ENCODE measurements at regions not wholly inside any gene's neighbourhood (a gene's known extent, or its start where the extent isn't known, plus 50 kb on each side); places are given as distances from the start of the nearest gene placed in this dataset.

GRCh38 chr1:90856463-90857007, 139.4 kb upstream of the BARHL2 start:
- H2BK5ac ChIP-seq (ENCODE audit: low read depth, low read length): no peak overlapping the region
- H2BK20ac ChIP-seq (ENCODE audit: low read length): no peak overlapping the region
- no peak overlapping the region for H3K4me2 ChIP-seq (ENCODE audit: insufficient read depth in 1 of 2, low read depth in 2 of 2, low read length in 2 of 2)
- FAIRE-seq: peak; percentile 48
- CTCF ChIA-PET (ENCODE audit: partially characterized antibody): interaction anchor here (0.6 to 11.2 kb wide), 4 partner anchors 96 to 309 kb away, joined by 3 to 139 read pairs (median 4); no protein-coding TSS in a partner anchor
- no peaks in the 10 kb centered on the region for H3K9me3 ChIP-seq (ENCODE audit: insufficient read depth in 2 of 2, low read depth in 1 of 2, low read length in 1 of 2)
- peaks cover 4% of the 10 kb centered on the region for H3K23me2 ChIP-seq (ENCODE audit: low read depth, low read length)
- H3K18ac ChIP-seq (ENCODE audit: extremely low read depth, low read length): no peak overlapping the region
- H3K36me3 ChIP-seq (ENCODE audit: control insufficient read depth in 2 of 4, insufficient read depth in 4 of 4, low read length in 3 of 4): no peaks in the 10 kb centered on the region
- H2AFZ ChIP-seq (ENCODE audit: low read length): no peak overlapping the region
- no peak overlapping the region for H2BK15ac ChIP-seq (ENCODE audit: low read length)
- H3K4me3 ChIP-seq (ENCODE audit: extremely low read depth in 1 of 4, insufficient read depth in 2 of 4, low read depth in 3 of 4, low read length in 4 of 4): no peak overlapping the region
- peaks cover 4 to 9% (median 7%) of the 10 kb centered on the region in 4 experiments for H3K27me3 ChIP-seq (replicated peaks in 1 of 4; ENCODE audit: control insufficient read depth in 3 of 4, extremely low read depth in 1 of 4, insufficient read depth in 3 of 4, low read length in 3 of 4)
- no peaks in the 10 kb centered on the region for H3K79me2 ChIP-seq (ENCODE audit: control insufficient read depth in 1 of 2, insufficient read depth in 2 of 2, low read length in 2 of 2)
- TF ChIP-seq JUND (IDR thresholded peaks at IDR 0.05; ENCODE audit: low read length) (no peak), GABPA (IDR thresholded peaks at IDR 0.05; ENCODE audit: borderline replicate concordance, insufficient read depth, low read length) (no peak), EP300 (IDR thresholded peaks at IDR 0.05; ENCODE audit: borderline replicate concordance in 1 of 2, low read depth in 2 of 2, low read length in 2 of 2) (no peak)
- H4K8ac ChIP-seq (ENCODE audit: extremely low read depth, insufficient read depth, low read length): no peak overlapping the region
- no peak overlapping the region for H3K27ac ChIP-seq (ENCODE audit: low read depth, low read length)
- H3K4ac ChIP-seq (replicated peaks; ENCODE audit: insufficient read length, low read depth, low read length): no peak overlapping the region
- no peak overlapping the region for H4K91ac ChIP-seq (replicated peaks; ENCODE audit: insufficient read length, low read length)
- H2BK12ac ChIP-seq (ENCODE audit: low read depth, low read length): no peak overlapping the region
- H4K5ac ChIP-seq (ENCODE audit: insufficient read length, low read depth, low read length): no peak overlapping the region
- no peak overlapping the region for H2BK120ac ChIP-seq (replicated peaks; ENCODE audit: low read depth, low read length)
- no peaks in the 10 kb centered on the region; a peak in 1 of 7 replicates for H3K4me1 ChIP-seq (replicated peaks in 1 of 4; ENCODE audit: control insufficient read depth in 3 of 4, insufficient read depth in 4 of 4, low read length in 3 of 4)
- no peak overlapping the region for H3K14ac ChIP-seq (ENCODE audit: insufficient read length)
- POLR2A ChIA-PET (ENCODE audit: partially characterized antibody): no interaction called here
- no peak overlapping the region for H3K23ac ChIP-seq (ENCODE audit: insufficient read length)
- H2AK5ac ChIP-seq (ENCODE audit: low read depth, low read length): no peak overlapping the region
- no peak for DNase-seq (ENCODE audit: low read depth in 1 of 2, low spot score in 2 of 2)
- H4K20me1 ChIP-seq (replicated peaks in 1 of 2; ENCODE audit: control insufficient read depth in 1 of 2, insufficient read depth in 2 of 2, low read length in 2 of 2): no peaks in the 10 kb centered on the region
- H3K56ac ChIP-seq (replicated peaks; ENCODE audit: insufficient read length, low read depth, low read length): no peak overlapping the region
- no peak overlapping the region for H3K9ac ChIP-seq (replicated peaks in 1 of 4; ENCODE audit: extremely low read depth in 1 of 4, low read depth in 3 of 4, low read length in 3 of 4)
- no peaks in the 10 kb centered on the region for H3K79me1 ChIP-seq (ENCODE audit: low read depth, low read length)
- 83% methylated on average over 7 of the region's 7 CpGs; no CpG with 5 or more reads in 1 of the 2 experiments for WGBS, 2 experiments (ENCODE audit: extremely low coverage in 1 of 2, insufficient coverage in 1 of 2, insufficient read length in 1 of 2, insufficient replicate concordance in 2 of 2, low coverage in 1 of 2, low lambda C conversion rate in 2 of 2, missing lambda C conversion rate in 1 of 2)

Data from H1 (cell line).